H1 (cell line): ENCODE measurements at regions not wholly inside any gene's neighbourhood (a gene's known extent, or its start where the extent isn't known, plus 50 kb on each side); places are given as distances from the start of the nearest gene placed in this dataset.

ENCODE experiments used
- CBX8 ChIP-seq: fragments of 300-800, 300-1000 bp; sonication (generic); IDR thresholded peaks from 2 replicates; pipeline ENCODE4 v1.7.1; 2016; ENCODE audit warnings: low read depth, low read length, borderline replicate concordance
- JUN ChIP-seq: IDR thresholded peaks from 2 replicates; pipeline ENCODE4 v1.6.1; 2011; ENCODE audit warnings: low read depth, mild to moderate bottlenecking, improper control_type of control experiment, low read length
- MAFK ChIP-seq: IDR thresholded peaks from 2 replicates; pipeline ENCODE4 v1.6.1; 2012; ENCODE audit warnings: low read depth, mild to moderate bottlenecking, improper control_type of control experiment, low read length
- POLR2A ChIP-seq, 2 experiments: IDR thresholded peaks; 1 replicate in 1 of 2; 2 replicates in 1 of 2; pipeline ENCODE4 v1.6.1; 2011; ENCODE audit warnings: low read depth in 2 of 2, low read length in 2 of 2, mild to moderate bottlenecking in 2 of 2; ENCODE audit errors: control extremely low read depth in 1 of 2
- POLR2AphosphoS5 ChIP-seq: IDR thresholded peaks from 2 replicates; pipeline ENCODE4 v1.6.1; 2011; ENCODE audit warnings: low read depth, low read length
- TAF7 ChIP-seq: optimal IDR thresholded peaks from 2 replicates; pipeline ENCODE3; 2011; ENCODE audit warnings: low read depth, mild to moderate bottlenecking, inconsistent platforms, low read length, moderate library complexity, borderline replicate concordance
- TF ChIP-seq, protein P1 (sequence below): IDR thresholded peaks from 2 replicates; pipeline ENCODE4 v1.6.1; 2011; ENCODE audit warnings: low read length, improper control_type of control experiment
- TF ChIP-seq, protein P2 (sequence below), 3 experiments: IDR thresholded peaks; 1 replicate in 2 of 3; 2 replicates in 1 of 3; pipeline versions ENCODE4 v1.5.1 to v1.6.1; 2011; ENCODE audit warnings: low read length in 3 of 3, mild to moderate bottlenecking in 3 of 3, inconsistent platforms in 2 of 3, low read depth in 1 of 3, moderate library complexity in 1 of 3; ENCODE audit not compliant: insufficient read depth in 1 of 3; ENCODE audit errors: control extremely low read depth in 1 of 3

- TF ChIP-seq POLR2AphosphoS5, result no peak
- TF ChIP-seq JUN, result no peak
- no peak for TF ChIP-seq POLR2A (IDR thresholded peaks at IDR 0.05; ENCODE audit: control extremely low read depth in 1 of 2, low read depth in 2 of 2, low read length in 2 of 2)
- TF ChIP-seq, protein P1, sequence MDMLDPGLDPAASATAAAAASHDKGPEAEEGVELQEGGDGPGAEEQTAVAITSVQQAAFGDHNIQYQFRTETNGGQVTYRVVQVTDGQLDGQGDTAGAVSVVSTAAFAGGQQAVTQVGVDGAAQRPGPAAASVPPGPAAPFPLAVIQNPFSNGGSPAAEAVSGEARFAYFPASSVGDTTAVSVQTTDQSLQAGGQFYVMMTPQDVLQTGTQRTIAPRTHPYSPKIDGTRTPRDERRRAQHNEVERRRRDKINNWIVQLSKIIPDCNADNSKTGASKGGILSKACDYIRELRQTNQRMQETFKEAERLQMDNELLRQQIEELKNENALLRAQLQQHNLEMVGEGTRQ, result no peak
- no peak for TF ChIP-seq MAFK
- no peak for TF ChIP-seq TAF7
- TF ChIP-seq, protein P2, sequence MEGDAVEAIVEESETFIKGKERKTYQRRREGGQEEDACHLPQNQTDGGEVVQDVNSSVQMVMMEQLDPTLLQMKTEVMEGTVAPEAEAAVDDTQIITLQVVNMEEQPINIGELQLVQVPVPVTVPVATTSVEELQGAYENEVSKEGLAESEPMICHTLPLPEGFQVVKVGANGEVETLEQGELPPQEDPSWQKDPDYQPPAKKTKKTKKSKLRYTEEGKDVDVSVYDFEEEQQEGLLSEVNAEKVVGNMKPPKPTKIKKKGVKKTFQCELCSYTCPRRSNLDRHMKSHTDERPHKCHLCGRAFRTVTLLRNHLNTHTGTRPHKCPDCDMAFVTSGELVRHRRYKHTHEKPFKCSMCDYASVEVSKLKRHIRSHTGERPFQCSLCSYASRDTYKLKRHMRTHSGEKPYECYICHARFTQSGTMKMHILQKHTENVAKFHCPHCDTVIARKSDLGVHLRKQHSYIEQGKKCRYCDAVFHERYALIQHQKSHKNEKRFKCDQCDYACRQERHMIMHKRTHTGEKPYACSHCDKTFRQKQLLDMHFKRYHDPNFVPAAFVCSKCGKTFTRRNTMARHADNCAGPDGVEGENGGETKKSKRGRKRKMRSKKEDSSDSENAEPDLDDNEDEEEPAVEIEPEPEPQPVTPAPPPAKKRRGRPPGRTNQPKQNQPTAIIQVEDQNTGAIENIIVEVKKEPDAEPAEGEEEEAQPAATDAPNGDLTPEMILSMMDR (IDR thresholded peaks at IDR 0.05; ENCODE audit: control extremely low read depth in 1 of 3, insufficient read depth in 1 of 3, low read depth in 1 of 3, low read length in 3 of 3), result no peak
- no peak for TF ChIP-seq CBX8
Measured at GRCh38 chr2:70035344-70035844, 51.9 kb upstream of the PCBP1 start.
